CD4-positive, alpha-beta T cell treated with Interleukin-15 for 1 hour (primary cell): ENCODE measurements at regions not wholly inside any gene's neighbourhood (a gene's known extent, or its start where the extent isn't known, plus 50 kb on each side); places are given as distances from the start of the nearest gene placed in this dataset.

Source experiments
- DNase-seq: peaks from one replicate; pipeline ENCODE4 v3.0.0-alpha.2; 2020

- no peak for DNase-seq
Measured at GRCh38 chr4:15376594-15376993, 51.2 kb upstream of the C1QTNF7 start.
